CD4-positive, alpha-beta T cell treated with Interleukin-1 beta for 1 hour (primary cell): ENCODE measurements at regions not wholly inside any gene's neighbourhood (a gene's known extent, or its start where the extent isn't known, plus 50 kb on each side); places are given as distances from the start of the nearest gene placed in this dataset.
"Not testable (repeated sequence)": the region's sequence is repeated elsewhere in the genome, so short reads cannot be mapped to it uniquely, and the experiment has no call there.

Experiments used
- DNase-seq, 2 donors: peaks; one replicate each; pipeline ENCODE4 v3.0.0-alpha.2; 2020 to 2022

DNA sequence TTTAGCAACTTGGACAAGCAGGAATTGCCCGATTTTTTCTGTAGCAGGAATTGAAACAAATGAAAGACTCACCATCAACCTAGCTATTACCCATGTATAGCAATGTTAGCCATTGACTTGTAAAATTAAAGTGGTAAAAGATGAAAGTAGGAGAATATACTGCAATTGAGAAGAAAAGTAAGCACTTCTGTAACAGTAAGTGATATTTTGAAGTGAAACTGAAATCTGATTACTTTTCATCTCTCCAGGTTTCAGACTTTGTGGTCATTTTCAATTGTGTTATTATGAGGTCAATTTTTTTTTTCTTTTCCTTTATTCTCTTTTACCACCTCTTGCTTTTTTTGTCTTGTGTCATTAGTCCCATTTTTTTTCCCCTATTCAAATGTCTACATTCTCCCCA, 1078.2 kb downstream of the ZPLD1 start:
- DNase-seq: no peak

DNA sequence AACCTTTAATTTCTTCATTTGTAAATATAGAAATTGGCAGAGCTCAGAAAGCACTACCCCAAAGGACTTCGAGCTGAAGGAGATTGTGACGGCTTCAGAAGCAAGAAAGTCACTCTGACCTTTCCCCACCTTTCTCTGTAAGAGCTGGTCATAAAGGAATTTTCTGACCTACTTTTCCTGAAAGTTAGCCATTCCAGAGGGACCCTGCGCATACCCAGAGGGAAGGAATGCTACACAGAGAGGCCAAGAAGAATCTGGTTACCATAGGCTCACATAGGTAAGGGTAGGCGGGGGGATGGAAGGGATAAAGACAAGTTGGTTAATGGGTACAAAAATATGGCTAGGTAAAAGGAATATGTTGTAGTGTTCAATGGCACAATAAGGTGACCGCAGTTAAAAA, 1080.3 kb downstream of the ZPLD1 start:
- no peak for DNase-seq

DNA sequence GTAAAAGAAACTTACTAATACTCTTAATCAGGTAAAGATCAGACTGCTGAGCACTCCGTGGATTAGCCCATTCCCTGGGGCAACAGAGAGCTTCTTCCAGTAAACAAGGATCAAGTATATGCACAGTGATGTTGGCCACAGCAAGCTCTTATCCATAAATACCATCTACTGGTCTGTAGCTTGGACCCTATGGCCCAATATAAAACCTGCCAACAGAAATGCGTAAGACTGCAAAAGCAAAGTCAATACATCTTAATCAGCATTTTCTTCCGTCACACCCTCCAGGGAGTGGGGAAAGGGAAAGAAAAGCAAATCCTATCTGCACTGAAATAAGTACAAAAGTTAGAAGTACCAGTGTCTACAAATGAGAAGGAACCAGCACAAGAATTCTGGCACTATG, 1082.1 kb downstream of the ZPLD1 start:
- DNase-seq: no peak

DNA sequence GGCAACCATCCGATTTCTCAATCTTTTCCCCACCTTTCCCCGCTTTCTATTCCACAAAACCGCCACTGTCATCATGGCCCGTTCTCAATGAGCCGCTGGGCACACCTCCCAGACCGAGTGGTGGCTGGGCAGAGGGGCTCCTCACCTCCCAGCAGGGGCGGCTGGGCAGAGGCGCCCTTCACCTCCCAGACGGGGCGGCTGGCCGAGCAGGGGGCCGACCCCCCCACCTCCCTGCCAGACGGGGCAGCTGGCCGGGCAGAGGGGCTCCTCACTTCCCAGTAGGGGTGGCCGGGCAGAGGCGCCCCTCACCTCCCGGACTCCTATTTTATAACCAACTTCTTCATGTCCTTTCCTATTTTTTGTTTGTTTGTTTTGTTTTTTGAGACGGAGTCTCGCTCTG, 1096.5 kb downstream of the ZPLD1 start:
- not testable (repeated sequence) for DNase-seq

DNA sequence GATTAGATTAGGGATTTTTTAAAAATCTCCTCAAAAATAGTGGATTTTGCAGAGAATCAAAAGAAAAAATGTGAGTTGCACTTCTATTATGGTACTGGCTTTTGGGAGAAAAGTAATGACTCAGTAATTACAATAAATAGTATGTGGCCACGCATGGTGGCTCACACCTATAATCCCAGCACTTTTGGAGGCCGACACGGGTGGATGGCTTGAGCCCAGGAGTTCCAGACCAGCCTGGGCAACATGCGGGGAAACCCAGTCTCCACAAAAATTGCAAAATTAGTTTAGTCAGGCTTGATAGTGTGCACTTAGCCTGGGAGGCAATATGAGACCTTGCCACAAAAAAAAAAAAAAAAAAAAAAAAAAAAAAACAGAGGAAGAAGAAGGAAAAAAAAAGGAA, 1098.2 kb downstream of the ZPLD1 start:
- DNase-seq: no peak

DNA sequence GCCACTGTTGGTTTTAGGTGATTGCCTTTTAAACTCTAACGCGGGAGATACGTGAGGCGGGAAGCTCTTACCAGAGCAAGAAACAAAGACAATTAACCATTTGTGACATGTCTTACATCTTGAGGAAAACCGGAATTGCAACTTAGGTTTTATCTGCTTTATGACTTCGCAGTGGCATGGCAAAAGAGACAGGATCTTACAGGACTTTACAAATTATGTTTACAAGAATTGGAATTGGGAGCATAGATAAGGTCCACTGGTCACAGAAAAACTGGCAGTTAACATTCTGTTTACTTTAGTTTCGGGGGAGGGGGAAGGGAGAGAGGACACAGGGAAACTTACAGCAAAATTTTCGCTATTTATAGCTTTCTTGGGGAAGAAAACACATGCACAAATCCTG, 1119.6 kb downstream of the ZPLD1 start:
- no peak for DNase-seq

DNA sequence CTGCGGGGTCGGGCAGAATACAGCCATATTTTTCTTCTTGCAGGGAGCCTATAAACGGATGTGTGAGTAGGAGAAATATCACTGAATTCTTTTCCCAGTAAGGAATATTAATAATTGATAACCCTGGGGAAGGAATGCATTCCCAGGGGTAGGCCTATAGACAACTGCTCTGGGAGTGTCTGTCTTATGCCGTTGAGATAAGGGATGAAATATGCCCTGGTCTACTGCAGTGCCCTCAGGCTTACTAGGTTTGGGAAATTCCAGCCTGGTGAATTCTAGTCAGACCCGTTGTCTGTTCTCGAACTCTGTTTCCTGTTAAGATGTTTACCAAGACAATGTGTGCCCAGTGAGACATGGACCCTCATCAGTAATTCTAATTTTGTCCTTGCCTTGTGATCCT, 1129.3 kb downstream of the ZPLD1 start:
- not testable (repeated sequence) for DNase-seq

DNA sequence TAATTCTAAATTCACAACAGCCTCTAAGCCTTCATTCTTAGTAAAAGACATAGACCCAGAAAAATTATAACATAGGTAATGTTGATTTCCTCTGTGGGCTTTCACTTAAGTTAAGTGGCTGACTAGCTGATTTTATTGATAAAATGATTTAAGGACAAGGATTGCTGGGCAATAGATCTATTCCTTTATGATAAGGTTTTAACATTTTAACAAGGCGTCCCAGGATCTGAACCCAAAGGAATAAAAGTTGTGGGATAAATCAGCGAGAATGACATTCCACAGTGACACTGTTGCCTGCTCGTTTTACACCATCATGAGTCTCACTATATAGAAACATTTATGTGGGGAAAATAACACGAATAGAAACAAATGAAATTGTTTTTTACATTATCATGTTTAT, 1151.0 kb downstream of the ZPLD1 start:
- DNase-seq: no peak

DNA sequence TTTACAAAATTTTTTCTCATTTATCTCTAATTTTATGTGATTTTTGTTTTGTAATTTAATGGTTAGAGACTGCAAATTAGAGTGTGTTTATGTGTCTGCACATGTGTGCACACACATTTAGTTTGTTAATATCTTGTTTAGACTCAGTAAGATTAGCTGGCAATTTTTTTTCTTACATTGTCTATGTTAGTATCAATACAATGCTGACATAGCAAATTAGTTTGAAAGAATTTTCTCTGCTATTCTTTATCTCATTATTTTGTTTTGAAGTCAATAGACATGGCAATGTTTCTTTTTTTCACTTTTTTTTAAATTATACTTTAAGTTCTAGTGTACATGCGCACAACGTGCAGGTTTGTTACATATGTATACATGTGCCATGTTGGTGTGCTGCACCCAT, 1155.0 kb downstream of the ZPLD1 start:
- DNase-seq: no peak

DNA sequence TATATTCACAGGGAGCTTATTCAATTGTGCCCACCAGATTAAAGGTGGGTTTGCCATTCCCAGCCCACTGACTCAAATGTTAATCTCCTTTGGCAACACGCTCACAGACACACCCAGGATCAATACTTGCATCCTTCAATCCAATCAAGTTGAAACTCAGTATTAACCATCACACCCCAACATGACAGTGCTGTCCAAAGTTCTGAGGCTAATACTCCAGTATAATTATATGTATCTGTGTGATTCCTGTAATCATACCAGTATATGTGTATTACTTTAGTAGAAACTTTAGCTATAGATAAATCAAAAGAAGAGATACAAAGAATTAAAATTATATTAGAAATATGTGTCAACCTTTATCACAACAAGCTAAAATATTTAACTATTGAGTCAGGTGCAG, 1166.0 kb downstream of the ZPLD1 start:
- no peak for DNase-seq

DNA sequence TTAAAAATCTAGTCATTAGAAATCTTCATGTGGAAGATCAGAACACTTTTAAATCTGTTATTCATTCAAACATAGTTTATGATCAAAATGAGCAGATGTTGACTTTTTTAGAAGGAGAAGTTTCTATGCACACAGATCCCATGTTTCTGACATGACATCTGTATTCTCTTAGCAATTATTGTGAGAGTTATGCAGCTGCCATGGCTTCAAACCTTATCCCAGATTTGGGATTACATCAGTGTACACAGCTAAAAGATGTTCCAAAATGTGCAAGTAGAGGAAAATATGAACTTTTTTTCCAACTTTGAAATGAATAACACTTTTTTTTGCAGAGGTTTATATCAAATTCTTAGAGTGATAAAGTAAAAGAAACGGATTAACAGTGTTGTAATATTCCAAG, 1166.9 kb downstream of the ZPLD1 start:
- DNase-seq: no peak

DNA sequence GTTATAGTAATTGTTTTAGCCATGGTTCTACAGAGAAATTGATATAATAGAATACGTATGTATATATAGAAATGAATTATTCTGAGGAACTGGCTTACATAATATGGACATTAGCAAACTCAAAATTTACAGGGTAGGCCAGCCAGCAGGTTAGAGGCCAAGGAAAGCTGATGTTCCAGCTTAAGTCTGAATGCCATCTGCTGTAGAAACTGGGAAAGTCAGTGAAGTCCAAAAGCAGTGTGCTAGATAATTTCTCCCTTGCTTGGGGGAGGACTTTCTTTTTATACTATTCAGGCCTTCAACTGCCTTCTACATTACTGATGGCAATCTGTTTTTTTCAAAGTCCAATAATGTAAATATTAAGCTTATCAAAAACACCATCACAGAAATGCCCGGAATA, 1174.7 kb downstream of the ZPLD1 start:
- no peak for DNase-seq

DNA sequence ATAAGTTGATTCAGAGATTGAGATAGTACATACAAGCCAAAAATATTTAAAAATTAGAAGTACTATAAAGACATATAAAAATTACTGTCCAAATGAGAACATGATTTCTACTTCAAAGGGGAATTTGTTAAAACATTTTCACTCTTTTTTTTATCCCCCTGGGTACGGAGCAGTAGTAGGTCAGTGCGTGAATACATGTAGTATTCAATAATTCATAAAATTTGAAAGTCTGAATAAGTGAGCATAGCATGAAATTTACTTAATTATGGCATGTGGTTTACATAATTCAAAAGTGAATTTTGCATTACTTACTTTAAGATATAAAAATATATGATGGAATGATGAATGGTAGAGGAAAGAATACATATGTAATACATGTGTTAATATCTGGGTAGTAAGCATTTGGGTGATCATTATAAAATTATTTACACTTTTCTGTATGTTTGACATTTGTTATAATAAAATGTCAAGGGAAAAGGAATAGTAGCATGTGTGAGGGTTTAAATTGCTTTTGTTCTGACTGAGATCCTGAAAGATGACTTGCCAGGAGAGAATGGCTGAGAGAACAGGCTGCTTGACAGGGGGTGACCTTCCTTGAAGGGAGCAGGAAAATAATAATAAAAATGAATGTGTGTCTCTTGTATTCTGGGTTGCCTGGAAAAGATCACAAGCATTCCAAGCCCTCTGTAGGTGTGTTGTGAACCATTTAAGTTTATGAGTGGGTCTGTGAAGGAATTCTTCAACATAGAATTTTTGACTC, 1178.8 kb downstream of the ZPLD1 start:
- no peak for DNase-seq

DNA sequence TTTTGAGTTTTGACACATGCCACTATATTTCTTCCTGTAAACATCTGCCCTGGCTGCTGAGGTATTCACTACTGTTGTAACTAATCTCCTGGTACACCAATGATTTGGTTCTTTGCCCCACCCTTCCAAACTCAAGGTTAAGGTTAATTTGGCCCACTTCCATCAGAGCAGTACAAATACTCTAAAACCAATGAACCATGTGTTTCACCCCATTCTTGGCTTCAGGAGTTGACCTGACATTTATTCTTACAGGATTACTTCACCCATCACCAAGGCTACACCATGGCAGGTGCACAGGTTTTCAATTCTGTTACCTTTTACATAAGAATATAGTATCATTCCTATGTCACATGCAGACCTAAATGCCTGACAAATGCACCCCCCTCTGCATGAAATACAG, 1179.9 kb downstream of the ZPLD1 start:
- DNase-seq: no peak

DNA sequence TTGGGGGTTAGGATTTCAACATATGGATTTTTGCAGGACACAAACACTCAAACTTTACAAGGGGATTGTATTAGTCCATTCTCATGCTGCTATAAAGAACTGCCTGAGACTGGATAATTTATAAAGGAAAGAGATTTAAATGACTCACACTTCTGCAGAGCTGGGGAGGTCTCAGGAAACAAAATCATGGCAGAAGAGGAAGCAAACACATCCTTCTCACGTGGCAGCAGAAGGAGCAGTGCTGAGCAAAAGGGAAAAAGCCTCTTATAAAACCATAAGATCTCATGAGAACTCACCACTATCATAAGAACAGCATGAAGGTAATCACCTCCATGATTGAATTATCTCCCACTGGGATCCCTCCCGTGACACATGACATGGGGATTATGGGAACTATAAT, 1183.1 kb downstream of the ZPLD1 start:
- DNase-seq: no peak

DNA sequence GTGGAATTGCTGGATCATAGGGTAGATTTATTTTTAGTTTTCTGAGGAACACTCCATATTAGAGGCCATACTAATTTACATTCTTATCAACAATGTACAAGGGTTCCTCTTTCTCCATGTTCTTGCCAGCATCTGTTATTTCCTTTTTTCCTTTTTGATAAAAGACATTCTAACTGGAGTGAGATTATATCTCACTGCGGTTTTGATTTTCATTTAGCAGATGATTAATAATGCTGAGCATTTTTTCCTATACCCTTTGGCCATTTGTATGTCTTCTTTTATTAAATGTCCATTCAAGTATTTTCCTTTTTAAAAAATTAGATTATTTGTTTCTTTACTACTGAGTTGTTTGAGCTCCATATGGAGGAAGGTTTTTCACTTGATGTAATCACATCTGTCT, 1189.5 kb downstream of the ZPLD1 start:
- DNase-seq: no peak

DNA sequence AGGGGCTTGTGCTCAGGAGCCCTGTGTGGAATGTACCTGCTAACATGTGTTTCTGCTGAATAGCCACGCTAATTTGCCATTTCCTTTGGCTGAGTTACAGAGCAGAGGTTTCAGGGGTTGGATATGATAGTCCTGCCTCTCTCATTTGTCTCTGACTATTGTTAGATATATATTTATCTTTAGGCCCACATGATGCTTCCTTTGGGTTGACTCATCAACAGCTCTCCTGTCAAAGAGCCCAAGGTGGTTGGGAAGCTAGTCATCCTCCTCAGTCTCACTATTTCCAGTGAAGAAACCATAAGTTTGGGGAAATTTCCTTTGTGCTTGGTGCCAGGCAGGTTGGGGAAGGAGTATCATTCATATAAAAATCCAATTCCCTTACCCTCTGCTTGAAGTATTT, 1194.6 kb downstream of the ZPLD1 start:
- DNase-seq: no peak

DNA sequence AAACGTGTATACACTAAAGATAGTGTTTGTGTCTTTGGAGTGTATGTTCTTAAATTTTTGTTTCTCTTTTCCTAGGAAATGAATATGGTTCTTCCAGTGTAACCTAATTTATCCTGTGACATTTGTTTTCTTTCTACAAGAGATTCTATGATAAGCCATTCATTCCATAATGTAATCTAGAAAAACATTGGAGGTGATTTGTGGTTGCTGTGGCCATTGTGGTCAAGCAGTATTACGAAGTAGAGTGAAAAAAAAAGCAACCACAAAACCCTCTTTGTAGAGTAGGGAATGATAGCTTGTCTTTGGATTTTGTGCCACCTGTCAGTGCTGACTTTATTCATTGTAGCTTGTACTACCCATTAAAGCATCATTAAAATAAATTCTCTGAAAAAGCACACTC, 1209.6 kb downstream of the ZPLD1 start:
- no peak for DNase-seq

DNA sequence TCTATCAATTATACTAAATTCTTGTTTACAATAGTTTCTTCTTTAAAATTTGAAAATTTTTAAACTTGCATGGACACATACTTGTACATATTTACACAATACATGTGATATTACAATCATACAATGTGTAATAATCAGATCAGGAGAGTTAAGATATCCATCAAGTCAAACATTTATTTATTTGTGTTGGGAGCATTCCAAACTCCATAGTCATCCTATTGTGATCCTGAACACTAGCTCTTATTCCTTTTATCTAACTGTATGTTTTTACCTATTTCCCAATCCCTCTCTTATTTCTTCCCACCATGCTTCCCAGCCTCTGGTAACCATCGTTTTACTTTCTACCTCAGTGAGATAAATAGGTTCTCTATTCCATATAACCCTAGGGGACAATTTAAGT, 1219.2 kb downstream of the ZPLD1 start:
- DNase-seq: no peak

DNA sequence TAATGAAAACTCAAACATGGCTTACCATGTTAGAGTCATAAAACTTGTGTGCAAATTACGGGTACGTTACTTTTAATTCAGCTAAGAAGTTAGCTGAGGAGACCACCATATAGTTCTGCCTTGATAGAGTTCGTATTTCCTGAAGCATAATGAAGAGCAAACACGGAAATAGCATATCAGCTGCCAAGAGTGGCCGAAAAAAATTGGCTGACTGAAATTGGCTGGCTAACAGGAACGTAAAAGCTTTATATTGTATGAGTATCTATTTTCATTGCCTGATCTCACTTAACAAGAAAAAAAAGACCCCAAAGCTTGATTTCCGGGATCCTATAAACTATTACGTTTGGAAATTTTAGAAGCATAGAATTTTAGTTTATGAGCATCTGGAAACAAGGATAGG, 1222.9 kb downstream of the ZPLD1 start:
- no peak for DNase-seq

DNA sequence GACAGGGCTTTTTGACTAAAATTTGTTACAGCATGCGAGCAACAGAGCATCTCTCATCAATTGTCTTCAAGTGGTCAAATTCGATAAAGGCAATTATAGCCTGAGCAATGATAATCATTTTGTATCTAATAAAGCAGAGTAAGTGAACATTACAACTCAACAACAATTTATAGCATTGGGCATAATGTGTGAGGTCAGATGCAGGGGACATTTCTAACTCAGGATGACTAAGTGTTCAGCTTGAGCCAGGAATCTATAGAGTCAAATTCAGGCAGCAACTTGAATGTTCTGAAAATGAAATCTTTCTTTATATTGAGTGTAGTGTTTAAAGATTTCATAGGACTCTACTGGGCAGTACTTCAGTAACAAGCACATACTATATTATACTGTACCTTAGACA, 1226.0 kb downstream of the ZPLD1 start:
- no peak for DNase-seq

DNA sequence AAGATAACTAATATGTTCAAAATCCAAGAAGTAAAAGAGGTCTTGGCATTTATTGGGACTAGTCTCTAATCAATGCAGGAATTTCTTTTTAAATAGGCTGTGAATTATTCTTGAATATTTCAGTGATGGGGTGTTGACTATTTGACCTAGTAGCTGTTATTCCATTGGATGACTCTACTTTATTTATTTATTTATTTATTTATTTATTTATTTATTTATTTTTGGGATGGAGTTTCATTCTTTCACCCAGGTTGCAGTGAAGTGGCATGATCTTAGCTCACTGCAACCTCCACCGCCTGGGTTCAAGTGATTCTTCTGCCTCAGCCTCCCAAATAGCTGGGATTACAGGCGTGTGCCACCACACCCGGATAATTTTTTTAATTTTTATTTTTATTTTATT, 1227.8 kb downstream of the ZPLD1 start:
- no peak for DNase-seq

DNA sequence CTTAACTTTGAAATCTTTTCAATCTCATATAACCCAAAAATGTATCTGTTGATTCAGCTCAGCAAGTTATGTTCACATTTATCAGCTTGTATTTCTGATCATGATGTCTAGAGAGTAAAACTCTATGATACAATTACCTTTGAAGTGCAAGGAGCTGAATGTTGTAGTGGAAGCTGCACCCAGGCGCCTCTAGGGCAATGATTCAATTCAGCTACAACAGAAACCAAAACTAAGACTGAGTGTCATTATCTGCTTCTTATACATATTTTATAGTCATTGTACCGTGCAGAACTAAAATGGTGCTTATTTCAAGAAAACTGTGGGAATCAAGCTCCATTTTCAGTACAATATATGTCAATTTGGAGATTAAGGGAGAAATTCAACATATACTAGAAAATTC, 1237.5 kb downstream of the ZPLD1 start:
- no peak for DNase-seq

DNA sequence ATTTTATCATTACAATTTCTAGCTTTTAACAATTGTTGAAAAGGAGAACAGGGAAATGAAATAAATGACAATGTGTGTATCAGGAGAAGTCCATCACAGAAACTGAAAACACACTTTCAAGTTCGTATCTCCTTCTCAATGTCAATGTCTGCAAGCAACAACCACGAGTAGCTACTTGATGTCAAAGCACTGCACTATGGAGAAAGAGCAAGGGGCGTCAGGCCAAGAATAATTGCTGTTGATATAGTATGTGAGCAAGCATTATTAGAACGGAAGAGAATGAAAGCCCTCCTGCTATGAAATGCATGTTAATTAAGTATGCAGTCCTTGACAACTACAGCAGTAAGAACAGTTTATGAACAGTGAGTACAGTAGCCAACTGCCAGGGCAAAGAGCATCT, 1250.1 kb downstream of the ZPLD1 start:
- no peak for DNase-seq

DNA sequence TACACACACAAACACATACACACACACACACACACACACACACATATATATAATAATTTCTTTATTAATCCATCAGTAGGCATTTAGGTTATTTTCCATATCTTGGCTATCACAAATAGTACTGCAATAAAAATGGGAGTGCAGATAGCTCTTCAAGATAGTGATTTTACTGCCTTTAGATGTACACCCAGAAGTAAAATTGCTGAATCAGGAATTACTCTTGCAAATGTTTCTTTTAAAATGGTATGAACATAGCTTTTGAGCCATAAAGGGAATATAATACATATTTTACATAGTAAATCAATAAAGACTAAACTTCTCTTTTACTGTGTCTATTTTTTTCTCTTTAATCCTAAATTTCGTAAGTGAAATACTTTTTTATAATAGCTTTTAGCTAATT, 1251.1 kb downstream of the ZPLD1 start:
- no peak for DNase-seq

DNA sequence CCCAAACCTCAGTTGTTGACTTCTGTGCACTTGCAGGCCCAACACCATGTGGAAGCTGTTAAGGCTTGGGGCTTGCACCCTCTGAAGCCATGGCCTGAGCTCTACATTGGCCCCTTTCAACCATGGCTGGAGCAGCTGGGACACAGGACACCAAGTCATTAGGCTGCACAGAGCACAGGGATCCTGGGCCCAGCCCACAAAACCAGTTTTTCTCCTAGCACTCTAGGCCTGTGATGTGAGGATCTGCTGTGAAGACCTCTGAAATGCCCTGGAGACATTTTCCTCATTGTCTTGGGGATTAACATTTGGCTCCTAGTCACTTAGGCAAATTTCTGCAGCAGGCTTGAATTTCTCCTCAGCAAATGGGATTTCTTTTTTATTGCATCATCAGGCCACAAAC, 1255.7 kb downstream of the ZPLD1 start:
- no peak for DNase-seq
